DMS53 (cell line): ENCODE measurements at regions not wholly inside any gene's neighbourhood (a gene's known extent, or its start where the extent isn't known, plus 50 kb on each side); places are given as distances from the start of the nearest gene placed in this dataset.

Experiments
- DNase-seq: peaks from one replicate; lab custom pipeline; 2025; lab: John Stamatoyannopoulos, UW

- no peak for DNase-seq
These were observed 434.5 kb upstream of the MANEA start for GRCh38 chr6:95142661-95143335.

GRCh38 chr6:95143408-95144180, 433.7 kb upstream of the MANEA start:
- peak; percentile 37 for DNase-seq

GRCh38 chr6:95145457-95145856, 431.9 kb upstream of the MANEA start:
- no peak for DNase-seq

- DNase-seq = no peak
These were observed 417.8 kb upstream of the MANEA start for GRCh38 chr6:95159557-95159956.

GRCh38 chr6:95169775-95170174, 407.6 kb upstream of the MANEA start:
- DNase-seq = no peak

GRCh38 chr6:95175927-95176675, 401.2 kb upstream of the MANEA start:
- no peak for DNase-seq

- DNase-seq = peak; percentile 40
These were observed 391.5 kb upstream of the MANEA start for GRCh38 chr6:95185874-95186273.

GRCh38 chr6:95186710-95187109, 390.6 kb upstream of the MANEA start:
- no peak for DNase-seq

- DNase-seq = no peak
These were observed 379.7 kb upstream of the MANEA start for GRCh38 chr6:95197590-95197989.

- DNase-seq = peak; percentile 65
These were observed 374.1 kb upstream of the MANEA start for GRCh38 chr6:95203153-95203754.

- DNase-seq = no peak
These were observed 373.2 kb upstream of the MANEA start for GRCh38 chr6:95204178-95204577.

- DNase-seq = no peak
These were observed 368.7 kb upstream of the MANEA start for GRCh38 chr6:95208621-95209020.

GRCh38 chr6:95209074-95209473, 368.3 kb upstream of the MANEA start:
- DNase-seq = no peak

GRCh38 chr6:95216555-95216954, 360.8 kb upstream of the MANEA start:
- DNase-seq = no peak

- no peak for DNase-seq
These were observed 350.0 kb upstream of the MANEA start for GRCh38 chr6:95227351-95227750.

- DNase-seq = peak; percentile 38
These were observed 348.7 kb upstream of the MANEA start for GRCh38 chr6:95228636-95229035.

GRCh38 chr6:95230071-95230740, 347.1 kb upstream of the MANEA start:
- no peak for DNase-seq

GRCh38 chr6:95231416-95231815, 345.9 kb upstream of the MANEA start:
- no peak for DNase-seq

GRCh38 chr6:95232446-95232845, 344.9 kb upstream of the MANEA start:
- no peak for DNase-seq

GRCh38 chr6:95233879-95234278, 343.5 kb upstream of the MANEA start:
- DNase-seq = no peak

- DNase-seq = no peak
These were observed 336.8 kb upstream of the MANEA start for GRCh38 chr6:95240514-95240913.

GRCh38 chr6:95242560-95242959, 334.8 kb upstream of the MANEA start:
- DNase-seq = no peak
